ENCODE measurements at regions not wholly inside any gene's neighbourhood (a gene's known extent, or its start where the extent isn't known, plus 50 kb on each side); places are given as distances from the start of the nearest gene placed in this dataset.

GRCh38 chr13:34751492-34751891 lies 190.6 kb upstream of the NBEA start:
- Histone ChIP-seq H3K36me3 (replicated peaks in 1 of 2) (no peaks in the 10 kb centered on the region), H3K27me3 (no peaks in the 10 kb centered on the region), H3K27ac (no peak overlapping the region), H3K4me1 (replicated peaks in 1 of 2) (peaks cover 0 to 6% of the 10 kb centered on the region in 2 donors), H3K9me3 (replicated peaks in 1 of 3) (no peaks in the 10 kb centered on the region), H3K4me3 (no peak overlapping the region)
- no peak for DNase-seq
- TF ChIP-seq POLR2A (IDR thresholded peaks at IDR 0.05) (no peak), CTCF (IDR thresholded peaks at IDR 0.05) (no peak)
- intact Hi-C loops (cut with DNase I), result no loop called here
- 89 to 91% (median 90%) methylated on average over 3 of the region's 3 CpGs for WGBS, 4 donors

- no peak overlapping the region for H3K27ac ChIP-seq
- no peaks in the 10 kb centered on the region for H3K27me3 ChIP-seq
- H3K4me3 ChIP-seq, result no peak overlapping the region
- no peaks in the 10 kb centered on the region for H3K9me3 ChIP-seq (replicated peaks in 1 of 3)
- TF ChIP-seq POLR2A (IDR thresholded peaks at IDR 0.05) (no peak), CTCF (IDR thresholded peaks at IDR 0.05) (no peak)
- peaks cover 0 to 6% of the 10 kb centered on the region in 2 donors for H3K4me1 ChIP-seq (replicated peaks in 1 of 2)
- no peak for DNase-seq
- intact Hi-C loops (cut with DNase I), result no loop called here
- WGBS, 4 donors, result 65 to 73% (median 67%) methylated on average over 11 of the region's 11 CpGs
- no peaks in the 10 kb centered on the region for H3K36me3 ChIP-seq (replicated peaks in 1 of 2)
These were observed 189.6 kb upstream of the NBEA start for GRCh38 chr13:34752283-34752960.

GRCh38 chr13:34756136-34756535 lies 185.9 kb upstream of the NBEA start:
- no peak overlapping the region for H3K27ac ChIP-seq
- no peaks in the 10 kb centered on the region for H3K4me1 ChIP-seq (replicated peaks in 1 of 2)
- H3K4me3 ChIP-seq, result no peak overlapping the region
- no peak for TF ChIP-seq CTCF (IDR thresholded peaks at IDR 0.05)
- no peak for TF ChIP-seq POLR2A (IDR thresholded peaks at IDR 0.05)
- intact Hi-C loops (cut with DNase I), result no loop called here
- no peaks in the 10 kb centered on the region for H3K36me3 ChIP-seq (replicated peaks in 1 of 2)
- WGBS, 4 donors, result 72 to 86% (median 81%) methylated on average over 3 of the region's 3 CpGs
- DNase-seq, result no peak
- H3K27me3 ChIP-seq, result no peaks in the 10 kb centered on the region
- no peaks in the 10 kb centered on the region for H3K9me3 ChIP-seq (replicated peaks in 1 of 3)

GRCh38 chr13:34756572-34756971 lies 185.5 kb upstream of the NBEA start:
- no peak overlapping the region for H3K4me3 ChIP-seq
- WGBS, 4 donors, result 71 to 81% (median 78%) methylated on average over 2 of the region's 2 CpGs
- no peak for DNase-seq
- no peaks in the 10 kb centered on the region for H3K27me3 ChIP-seq
- no peak overlapping the region for H3K27ac ChIP-seq
- H3K4me1 ChIP-seq (replicated peaks in 1 of 2), result no peaks in the 10 kb centered on the region
- H3K9me3 ChIP-seq (replicated peaks in 1 of 3), result no peaks in the 10 kb centered on the region
- H3K36me3 ChIP-seq (replicated peaks in 1 of 2), result no peaks in the 10 kb centered on the region
- intact Hi-C loops (cut with DNase I), result no loop called here
- TF ChIP-seq POLR2A (IDR thresholded peaks at IDR 0.05), result no peak
- TF ChIP-seq CTCF (IDR thresholded peaks at IDR 0.05), result no peak
